ENCODE measurements at regions not wholly inside any gene's neighbourhood (a gene's known extent, or its start where the extent isn't known, plus 50 kb on each side); places are given as distances from the start of the nearest gene placed in this dataset.

DNA sequence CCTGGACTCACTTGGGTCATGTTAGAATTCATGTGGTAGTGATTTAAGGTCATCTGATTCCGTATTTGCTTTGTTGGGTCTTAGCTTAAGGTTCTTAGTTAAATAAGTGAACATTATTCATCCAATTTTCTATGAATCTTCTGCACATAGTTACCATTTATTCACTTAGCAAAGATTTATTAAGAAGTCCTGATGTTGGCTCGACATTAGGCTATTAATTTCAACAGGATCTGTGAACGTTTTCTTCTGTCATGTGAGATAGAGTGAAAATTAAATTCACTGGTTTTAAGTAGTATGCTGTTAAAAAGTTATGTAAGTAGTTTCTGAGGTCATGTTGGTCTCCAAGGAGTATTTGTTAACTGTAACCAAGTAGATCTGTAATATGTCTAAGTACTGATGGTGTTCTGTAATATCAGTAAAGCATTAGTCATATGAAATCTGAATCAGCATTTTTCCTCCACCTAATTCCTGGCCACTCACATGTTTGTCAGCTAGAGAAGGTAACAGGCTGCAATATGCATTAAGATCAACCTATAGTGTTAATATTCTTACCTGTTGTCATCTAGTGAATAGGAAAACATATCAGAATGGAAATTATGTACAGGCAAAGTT, 155.6 kb downstream of the PCDH7 start:
- Histone ChIP-seq H3K27ac (ENCODE audit: low read depth, low read length) (no peak overlapping the region; the same call in 1 of the 2 replicates), H3K4me2 (ENCODE audit: low read length) (peak overlapping the region; percentile 55), H3K4me3 (replicated peaks in 1 of 2; ENCODE audit: low read depth in 1 of 2, low read length in 2 of 2) (no peak overlapping the region), H3K79me2 (ENCODE audit: insufficient read depth, low read length) (peaks cover 94% of the 10 kb centered on the region), H4K20me1 (ENCODE audit: insufficient read depth) (no peaks in the 10 kb centered on the region), H3K9me3 (ENCODE audit: control insufficient read depth in 1 of 2, insufficient read depth in 1 of 2, low read depth in 1 of 2, low read length in 2 of 2) (no peaks in the 10 kb centered on the region), H3K27me3 (ENCODE audit: insufficient read depth, low read length) (no peaks in the 10 kb centered on the region), H3K9ac (ENCODE audit: low read length) (peak overlapping the region; percentile 56), H3K9me2 (ENCODE audit: insufficient read depth) (no peaks in the 10 kb centered on the region), H3K36me3 (ENCODE audit: control insufficient read depth in 1 of 2, insufficient read depth in 2 of 2, low read length in 2 of 2) (peaks cover 0 to 12% of the 10 kb centered on the region in 2 experiments; a peak in 2 of 4 replicates), H3K4me1 (ENCODE audit: control insufficient read depth in 1 of 2, insufficient read depth in 2 of 2, low read length in 2 of 2) (peaks cover 83% of the 10 kb centered on the region in 2 experiments), H2AFZ (ENCODE audit: low read depth, low read length, poor library complexity, severe bottlenecking) (no peak overlapping the region)
- BruUV-seq (replicated peaks): TSS peak; percentile 67
- DNase-seq (ENCODE audit: low read depth, low spot score) (no peak), ATAC-seq (peak; percentile 61)
- RAD21 ChIA-PET (ENCODE audit: low non-redundant PET in 1 of 2, low total read pairs in 2 of 2, uncharacterized antibody in 2 of 2, unreplicated experiment in 2 of 2): no interaction called here
- intact Hi-C loops (cut with micrococcal nuclease): no loop called here
- CTCF ChIA-PET: no interaction called here
- POLR2A ChIA-PET: interaction anchor here (1.8 kb wide), 1 partner anchor 10 kb away, joined by 9 read pairs; no protein-coding TSS in a partner anchor
- TF ChIP-seq EZH2phosphoT487 (IDR thresholded peaks at IDR 0.05; ENCODE audit: borderline replicate concordance): no peak
- TF ChIP-seq RAD21 (IDR thresholded peaks at IDR 0.05; ENCODE audit: low read depth): no peak
- no peak for TF ChIP-seq TCF7L2 (IDR thresholded peaks at IDR 0.05; ENCODE audit: borderline replicate concordance, extremely low read depth, insufficient read depth, insufficient read length)
- peak; percentile 64 for TF ChIP-seq JUND (IDR thresholded peaks at IDR 0.05)
- no peak for TF ChIP-seq YY1 (IDR thresholded peaks at IDR 0.05; ENCODE audit: extremely low read depth, insufficient replicate concordance, low read depth, low read length)
- TF ChIP-seq ZNF274 (IDR thresholded peaks at IDR 0.05; ENCODE audit: low read depth, low read length): no peak
- TF ChIP-seq, protein P1, sequence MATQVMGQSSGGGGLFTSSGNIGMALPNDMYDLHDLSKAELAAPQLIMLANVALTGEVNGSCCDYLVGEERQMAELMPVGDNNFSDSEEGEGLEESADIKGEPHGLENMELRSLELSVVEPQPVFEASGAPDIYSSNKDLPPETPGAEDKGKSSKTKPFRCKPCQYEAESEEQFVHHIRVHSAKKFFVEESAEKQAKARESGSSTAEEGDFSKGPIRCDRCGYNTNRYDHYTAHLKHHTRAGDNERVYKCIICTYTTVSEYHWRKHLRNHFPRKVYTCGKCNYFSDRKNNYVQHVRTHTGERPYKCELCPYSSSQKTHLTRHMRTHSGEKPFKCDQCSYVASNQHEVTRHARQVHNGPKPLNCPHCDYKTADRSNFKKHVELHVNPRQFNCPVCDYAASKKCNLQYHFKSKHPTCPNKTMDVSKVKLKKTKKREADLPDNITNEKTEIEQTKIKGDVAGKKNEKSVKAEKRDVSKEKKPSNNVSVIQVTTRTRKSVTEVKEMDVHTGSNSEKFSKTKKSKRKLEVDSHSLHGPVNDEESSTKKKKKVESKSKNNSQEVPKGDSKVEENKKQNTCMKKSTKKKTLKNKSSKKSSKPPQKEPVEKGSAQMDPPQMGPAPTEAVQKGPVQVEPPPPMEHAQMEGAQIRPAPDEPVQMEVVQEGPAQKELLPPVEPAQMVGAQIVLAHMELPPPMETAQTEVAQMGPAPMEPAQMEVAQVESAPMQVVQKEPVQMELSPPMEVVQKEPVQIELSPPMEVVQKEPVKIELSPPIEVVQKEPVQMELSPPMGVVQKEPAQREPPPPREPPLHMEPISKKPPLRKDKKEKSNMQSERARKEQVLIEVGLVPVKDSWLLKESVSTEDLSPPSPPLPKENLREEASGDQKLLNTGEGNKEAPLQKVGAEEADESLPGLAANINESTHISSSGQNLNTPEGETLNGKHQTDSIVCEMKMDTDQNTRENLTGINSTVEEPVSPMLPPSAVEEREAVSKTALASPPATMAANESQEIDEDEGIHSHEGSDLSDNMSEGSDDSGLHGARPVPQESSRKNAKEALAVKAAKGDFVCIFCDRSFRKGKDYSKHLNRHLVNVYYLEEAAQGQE (IDR thresholded peaks at IDR 0.05; ENCODE audit: low read depth): no peak
- no peak for TF ChIP-seq SRF (IDR thresholded peaks at IDR 0.05; ENCODE audit: low read depth)
- peak; percentile 30; the same call in 1 of the 2 replicates for TF ChIP-seq POLR2AphosphoS5 (IDR thresholded peaks at IDR 0.05; ENCODE audit: low read depth, low read length)
- peak; percentile 50 for TF ChIP-seq FOSL1 (IDR thresholded peaks at IDR 0.05; ENCODE audit: low read depth)
- TF ChIP-seq, protein P2, sequence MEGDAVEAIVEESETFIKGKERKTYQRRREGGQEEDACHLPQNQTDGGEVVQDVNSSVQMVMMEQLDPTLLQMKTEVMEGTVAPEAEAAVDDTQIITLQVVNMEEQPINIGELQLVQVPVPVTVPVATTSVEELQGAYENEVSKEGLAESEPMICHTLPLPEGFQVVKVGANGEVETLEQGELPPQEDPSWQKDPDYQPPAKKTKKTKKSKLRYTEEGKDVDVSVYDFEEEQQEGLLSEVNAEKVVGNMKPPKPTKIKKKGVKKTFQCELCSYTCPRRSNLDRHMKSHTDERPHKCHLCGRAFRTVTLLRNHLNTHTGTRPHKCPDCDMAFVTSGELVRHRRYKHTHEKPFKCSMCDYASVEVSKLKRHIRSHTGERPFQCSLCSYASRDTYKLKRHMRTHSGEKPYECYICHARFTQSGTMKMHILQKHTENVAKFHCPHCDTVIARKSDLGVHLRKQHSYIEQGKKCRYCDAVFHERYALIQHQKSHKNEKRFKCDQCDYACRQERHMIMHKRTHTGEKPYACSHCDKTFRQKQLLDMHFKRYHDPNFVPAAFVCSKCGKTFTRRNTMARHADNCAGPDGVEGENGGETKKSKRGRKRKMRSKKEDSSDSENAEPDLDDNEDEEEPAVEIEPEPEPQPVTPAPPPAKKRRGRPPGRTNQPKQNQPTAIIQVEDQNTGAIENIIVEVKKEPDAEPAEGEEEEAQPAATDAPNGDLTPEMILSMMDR (IDR thresholded peaks at IDR 0.05 in 2 of 3, conservative IDR thresholded peaks at IDR 0.05 in 1 of 3; ENCODE audit: borderline replicate concordance in 1 of 3, insufficient read depth in 1 of 3, low read depth in 2 of 3, low read length in 2 of 3): no peak
- TF ChIP-seq POLR2A (IDR thresholded peaks at IDR 0.05; ENCODE audit: borderline replicate concordance, extremely low read depth, insufficient read depth, insufficient read length): no peak
- TF ChIP-seq SIN3A (IDR thresholded peaks at IDR 0.05; ENCODE audit: low read depth): no peak
- 0 out of 2 replicates have a peak, but pooled peaks have one; percentile 52 for TF ChIP-seq CBX3 (IDR thresholded peaks at IDR 0.05; ENCODE audit: low read depth)
- no peak for TF ChIP-seq EZH2 (IDR thresholded peaks at IDR 0.05)
- TF ChIP-seq, protein P3, sequence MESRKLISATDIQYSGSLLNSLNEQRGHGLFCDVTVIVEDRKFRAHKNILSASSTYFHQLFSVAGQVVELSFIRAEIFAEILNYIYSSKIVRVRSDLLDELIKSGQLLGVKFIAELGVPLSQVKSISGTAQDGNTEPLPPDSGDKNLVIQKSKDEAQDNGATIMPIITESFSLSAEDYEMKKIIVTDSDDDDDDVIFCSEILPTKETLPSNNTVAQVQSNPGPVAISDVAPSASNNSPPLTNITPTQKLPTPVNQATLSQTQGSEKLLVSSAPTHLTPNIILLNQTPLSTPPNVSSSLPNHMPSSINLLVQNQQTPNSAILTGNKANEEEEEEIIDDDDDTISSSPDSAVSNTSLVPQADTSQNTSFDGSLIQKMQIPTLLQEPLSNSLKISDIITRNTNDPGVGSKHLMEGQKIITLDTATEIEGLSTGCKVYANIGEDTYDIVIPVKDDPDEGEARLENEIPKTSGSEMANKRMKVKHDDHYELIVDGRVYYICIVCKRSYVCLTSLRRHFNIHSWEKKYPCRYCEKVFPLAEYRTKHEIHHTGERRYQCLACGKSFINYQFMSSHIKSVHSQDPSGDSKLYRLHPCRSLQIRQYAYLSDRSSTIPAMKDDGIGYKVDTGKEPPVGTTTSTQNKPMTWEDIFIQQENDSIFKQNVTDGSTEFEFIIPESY (IDR thresholded peaks at IDR 0.05; ENCODE audit: extremely low read depth, insufficient replicate concordance, low read length): no peak
- TF ChIP-seq, protein P4, sequence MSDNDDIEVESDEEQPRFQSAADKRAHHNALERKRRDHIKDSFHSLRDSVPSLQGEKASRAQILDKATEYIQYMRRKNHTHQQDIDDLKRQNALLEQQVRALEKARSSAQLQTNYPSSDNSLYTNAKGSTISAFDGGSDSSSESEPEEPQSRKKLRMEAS (IDR thresholded peaks at IDR 0.05): peak; percentile 47; the same call in 1 of the 2 replicates
- TF ChIP-seq, protein P5, sequence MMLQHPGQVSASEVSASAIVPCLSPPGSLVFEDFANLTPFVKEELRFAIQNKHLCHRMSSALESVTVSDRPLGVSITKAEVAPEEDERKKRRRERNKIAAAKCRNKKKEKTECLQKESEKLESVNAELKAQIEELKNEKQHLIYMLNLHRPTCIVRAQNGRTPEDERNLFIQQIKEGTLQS (IDR thresholded peaks at IDR 0.05): no peak
- no peak for TF ChIP-seq ELF1 (IDR thresholded peaks at IDR 0.05; ENCODE audit: borderline replicate concordance, low read depth)
- peak; percentile 55 for TF ChIP-seq SP1 (IDR thresholded peaks at IDR 0.05; ENCODE audit: low read depth)

Data from HCT116 (cell line).